AG04449 (cell line): ENCODE measurements at regions not wholly inside any gene's neighbourhood (a gene's known extent, or its start where the extent isn't known, plus 50 kb on each side); places are given as distances from the start of the nearest gene placed in this dataset.
"Not testable (repeated sequence)": the region's sequence is repeated elsewhere in the genome, so short reads cannot be mapped to it uniquely, and the experiment has no call there.

Experiments used
- CTCF ChIA-PET: fragments of 350-600 bp; formaldehyde crosslinking; extraction: SDS; loops from one replicate; lab custom pipeline; 2021; ENCODE audit warnings: antibody characterized with exemption; lab: Yijun Ruan, JAX
- POLR2A ChIA-PET: fragments of 400-600, 350-600 bp; formaldehyde crosslinking; extraction: SDS; loops from one replicate; lab custom pipeline; 2020; ENCODE audit warnings: antibody characterized with exemption, inconsistent platforms; lab: Yijun Ruan, JAX
- DNase-seq: peaks from one replicate; pipeline ENCODE4 v3.0.0-alpha.2; 2010; ENCODE audit warnings: low read depth, low spot score
- H3K4me3 ChIP-seq: 2 replicates; pipeline ENCODE4 v1.5.1; 2011; ENCODE audit warnings: low read depth, mild to moderate bottlenecking, control low read depth, low read length
- TF ChIP-seq, protein P1 (sequence below): IDR thresholded peaks from one replicate; pipeline ENCODE4 v1.5.1; 2011; ENCODE audit warnings: mild to moderate bottlenecking, moderate library complexity, low read length, control low read depth, inconsistent platforms; ENCODE audit not compliant: insufficient read depth; ENCODE audit errors: missing control alignments

GRCh38 chr16:47826070-47826469 lies 329.7 kb downstream of the ABCC12 start:
- CTCF ChIA-PET: no interaction called here
- H3K4me3 ChIP-seq: no peak overlapping the region
- DNase-seq: no peak
- TF ChIP-seq, protein P1, sequence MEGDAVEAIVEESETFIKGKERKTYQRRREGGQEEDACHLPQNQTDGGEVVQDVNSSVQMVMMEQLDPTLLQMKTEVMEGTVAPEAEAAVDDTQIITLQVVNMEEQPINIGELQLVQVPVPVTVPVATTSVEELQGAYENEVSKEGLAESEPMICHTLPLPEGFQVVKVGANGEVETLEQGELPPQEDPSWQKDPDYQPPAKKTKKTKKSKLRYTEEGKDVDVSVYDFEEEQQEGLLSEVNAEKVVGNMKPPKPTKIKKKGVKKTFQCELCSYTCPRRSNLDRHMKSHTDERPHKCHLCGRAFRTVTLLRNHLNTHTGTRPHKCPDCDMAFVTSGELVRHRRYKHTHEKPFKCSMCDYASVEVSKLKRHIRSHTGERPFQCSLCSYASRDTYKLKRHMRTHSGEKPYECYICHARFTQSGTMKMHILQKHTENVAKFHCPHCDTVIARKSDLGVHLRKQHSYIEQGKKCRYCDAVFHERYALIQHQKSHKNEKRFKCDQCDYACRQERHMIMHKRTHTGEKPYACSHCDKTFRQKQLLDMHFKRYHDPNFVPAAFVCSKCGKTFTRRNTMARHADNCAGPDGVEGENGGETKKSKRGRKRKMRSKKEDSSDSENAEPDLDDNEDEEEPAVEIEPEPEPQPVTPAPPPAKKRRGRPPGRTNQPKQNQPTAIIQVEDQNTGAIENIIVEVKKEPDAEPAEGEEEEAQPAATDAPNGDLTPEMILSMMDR: no peak
- POLR2A ChIA-PET: no interaction called here

DNA sequence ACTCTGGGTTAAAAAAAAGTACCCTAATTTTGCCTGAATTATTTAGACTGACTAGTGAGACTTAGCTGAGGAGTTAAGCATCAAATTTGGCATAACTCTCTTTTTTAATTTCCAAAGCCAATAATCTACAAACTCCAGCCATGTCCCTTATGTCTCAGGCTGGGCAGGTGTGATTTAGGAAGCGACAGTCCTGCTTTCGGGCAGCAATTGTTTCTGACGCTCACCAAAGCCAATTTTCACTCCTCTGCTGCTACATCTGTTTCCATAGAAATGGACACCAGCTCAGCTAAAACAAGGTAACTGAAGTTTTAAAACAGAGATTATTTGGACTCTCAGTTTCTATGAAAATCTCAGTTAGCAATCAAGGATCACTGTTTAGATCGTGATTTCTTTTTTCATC lies 338.7 kb downstream of the ABCC12 start:
- no peak for DNase-seq
- TF ChIP-seq, protein P1: no peak
- ChIA-PET CTCF (no interaction called here), POLR2A (no interaction called here)
- H3K4me3 ChIP-seq: no peak overlapping the region

- DNase-seq: no peak
- CTCF ChIA-PET: no interaction called here
- POLR2A ChIA-PET: no interaction called here
- TF ChIP-seq, protein P1: no peak
- no peak overlapping the region for H3K4me3 ChIP-seq
These were observed 339.3 kb downstream of the ABCC12 start for GRCh38 chr16:47816511-47816910.

DNA sequence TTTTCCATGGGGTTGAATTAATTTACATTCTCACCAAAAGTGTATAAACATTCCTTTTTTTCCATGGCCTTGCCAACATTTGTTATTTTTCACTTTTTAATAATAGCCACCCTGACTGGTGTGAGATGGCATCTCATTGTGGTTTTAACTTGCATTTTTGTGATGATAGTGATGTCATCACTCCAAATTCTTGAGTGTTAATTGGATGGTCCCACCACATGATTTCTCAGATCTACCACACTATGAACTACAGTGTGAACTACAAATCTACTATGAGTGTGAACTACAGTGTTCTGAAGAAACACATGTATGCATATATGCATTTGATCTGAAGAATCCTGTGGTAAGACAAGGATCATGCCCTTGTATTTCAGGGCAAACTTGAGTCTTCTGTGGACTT lies 340.1 kb downstream of the ABCC12 start:
- TF ChIP-seq, protein P1: no peak
- no peak overlapping the region for H3K4me3 ChIP-seq
- ChIA-PET CTCF (no interaction called here), POLR2A (no interaction called here)
- no peak for DNase-seq

GRCh38 chr16:47811758-47812157 lies 344.0 kb downstream of the ABCC12 start:
- POLR2A ChIA-PET, DNase-seq, H3K4me3 ChIP-seq, CTCF ChIA-PET: not testable (repeated sequence)

- DNase-seq: no peak
- POLR2A ChIA-PET: no interaction called here
- H3K4me3 ChIP-seq: no peak overlapping the region
- TF ChIP-seq, protein P1: no peak
- CTCF ChIA-PET: no interaction called here
These were observed 345.2 kb downstream of the PHKB start for GRCh38 chr16:47806309-47806847.

GRCh38 chr16:47787696-47788095 lies 326.6 kb downstream of the PHKB start:
- TF ChIP-seq, protein P1: no peak
- CTCF ChIA-PET: no interaction called here

More at GRCh38 chr16:47787696-47788095, 326.6 kb downstream of the PHKB start:
- DNase-seq: no peak
- POLR2A ChIA-PET: no interaction called here
- no peak overlapping the region for H3K4me3 ChIP-seq
